ENCODE measurements at regions not wholly inside any gene's neighbourhood (a gene's known extent, or its start where the extent isn't known, plus 50 kb on each side); places are given as distances from the start of the nearest gene placed in this dataset.

- Histone ChIP-seq H3K4me1 (no peaks in the 10 kb centered on the region), H3K9me3 (no peaks in the 10 kb centered on the region), H3K27me3 (replicated peaks; ENCODE audit: control insufficient read depth, insufficient read depth, low read length) (no peaks in the 10 kb centered on the region), H3K4me3 (ENCODE audit: low read depth, low read length) (no peak overlapping the region), H3K36me3 (ENCODE audit: control insufficient read depth, insufficient read depth, low read length) (no peaks in the 10 kb centered on the region)
- intact Hi-C loops (cut with micrococcal nuclease; ENCODE audit: unreplicated experiment), result no loop called here
- H3K4me1 Mint-ChIP-seq (ENCODE audit: low read depth, unreplicated experiment), result no peaks in the 10 kb centered on the region
- H3K27me3 Mint-ChIP-seq (ENCODE audit: insufficient read depth, unreplicated experiment), result no peaks in the 10 kb centered on the region
- no peak for TF ChIP-seq CTCF (IDR thresholded peaks at IDR 0.05; ENCODE audit: insufficient read depth in 1 of 2, low read depth in 1 of 2, low read length in 1 of 2, severe bottlenecking in 1 of 2, unreplicated experiment in 1 of 2)
- no TSS peak for BruUV-seq (replicated peaks)
- no peaks in the 10 kb centered on the region for H3K36me3 Mint-ChIP-seq (ENCODE audit: insufficient read depth, unreplicated experiment)
- H3K9me3 Mint-ChIP-seq (ENCODE audit: unreplicated experiment), result no peaks in the 10 kb centered on the region
- H3K4me3 Mint-ChIP-seq (ENCODE audit: unreplicated experiment), result no peak overlapping the region
- no peak overlapping the region for H3K27ac Mint-ChIP-seq (ENCODE audit: unreplicated experiment)
- DNase-seq, result no peak
- ChIA-PET POLR2A (no interaction called here), CTCF (no interaction called here)
Observed at GRCh38 chr18:39007031-39007902, 1441.7 kb upstream of the CELF4 start.

GRCh38 chr18:38996056-38996455 lies 1430.5 kb upstream of the CELF4 start:
- POLR2A ChIA-PET, result no interaction called here
- no peaks in the 10 kb centered on the region for H3K4me1 Mint-ChIP-seq (ENCODE audit: low read depth, unreplicated experiment)
- no peak for TF ChIP-seq CTCF (IDR thresholded peaks at IDR 0.05; ENCODE audit: insufficient read depth in 1 of 2, low read depth in 1 of 2, low read length in 1 of 2, severe bottlenecking in 1 of 2, unreplicated experiment in 1 of 2)
- H3K27me3 Mint-ChIP-seq (ENCODE audit: insufficient read depth, unreplicated experiment), result no peaks in the 10 kb centered on the region
- no peaks in the 10 kb centered on the region for H3K36me3 Mint-ChIP-seq (ENCODE audit: insufficient read depth, unreplicated experiment)
- CTCF ChIA-PET, result no interaction called here
- no peak overlapping the region for H3K27ac Mint-ChIP-seq (ENCODE audit: unreplicated experiment)
- no peaks in the 10 kb centered on the region for H3K36me3 ChIP-seq (ENCODE audit: control insufficient read depth, insufficient read depth, low read length)
- no peaks in the 10 kb centered on the region for H3K9me3 Mint-ChIP-seq (ENCODE audit: unreplicated experiment)
- no peaks in the 10 kb centered on the region for H3K27me3 ChIP-seq (replicated peaks; ENCODE audit: control insufficient read depth, insufficient read depth, low read length)
- BruUV-seq (replicated peaks), result no TSS peak
- H3K4me3 ChIP-seq (ENCODE audit: low read depth, low read length), result no peak overlapping the region
- H3K9me3 ChIP-seq, result no peaks in the 10 kb centered on the region
- intact Hi-C loops (cut with micrococcal nuclease; ENCODE audit: unreplicated experiment), result no loop called here
- no peaks in the 10 kb centered on the region for H3K4me1 ChIP-seq
- no peak overlapping the region for H3K4me3 Mint-ChIP-seq (ENCODE audit: unreplicated experiment)
- DNase-seq, result no peak

- Mint-ChIP-seq H3K36me3 (ENCODE audit: insufficient read depth, unreplicated experiment) (no peaks in the 10 kb centered on the region), H3K27ac (ENCODE audit: unreplicated experiment) (no peak overlapping the region), H3K27me3 (ENCODE audit: insufficient read depth, unreplicated experiment) (no peaks in the 10 kb centered on the region), H3K9me3 (ENCODE audit: unreplicated experiment) (no peaks in the 10 kb centered on the region), H3K4me3 (ENCODE audit: unreplicated experiment) (no peak overlapping the region), H3K4me1 (ENCODE audit: low read depth, unreplicated experiment) (no peaks in the 10 kb centered on the region)
- no peak for DNase-seq
- TF ChIP-seq CTCF (IDR thresholded peaks at IDR 0.05; ENCODE audit: insufficient read depth in 1 of 2, low read depth in 1 of 2, low read length in 1 of 2, severe bottlenecking in 1 of 2, unreplicated experiment in 1 of 2), result no peak
- intact Hi-C loops (cut with micrococcal nuclease; ENCODE audit: unreplicated experiment), result no loop called here
- no peak overlapping the region for H3K4me3 ChIP-seq (ENCODE audit: low read depth, low read length)
- ChIA-PET POLR2A (no interaction called here), CTCF (no interaction called here)
- no peaks in the 10 kb centered on the region for H3K36me3 ChIP-seq (ENCODE audit: control insufficient read depth, insufficient read depth, low read length)
- no peaks in the 10 kb centered on the region for H3K27me3 ChIP-seq (replicated peaks; ENCODE audit: control insufficient read depth, insufficient read depth, low read length)
- H3K4me1 ChIP-seq, result no peaks in the 10 kb centered on the region
- BruUV-seq (replicated peaks), result no TSS peak
- no peaks in the 10 kb centered on the region for H3K9me3 ChIP-seq
Observed at GRCh38 chr18:38993342-38993741, 1427.7 kb upstream of the CELF4 start.

Data from Caco-2 (cell line).